GM19023 (cell line): ENCODE measurements at regions not wholly inside any gene's neighbourhood (a gene's known extent, or its start where the extent isn't known, plus 50 kb on each side); places are given as distances from the start of the nearest gene placed in this dataset.
A peak's percentile ranks its signal among the peaks of the same experiment; 100 is the strongest.

Experiments
- ATAC-seq: cut with Tn5 transposase; IDR thresholded peaks from one replicate; pipeline ENCODE4 v1.9.1; 2021; ENCODE audit warnings: mild to moderate bottlenecking, moderate library complexity; ENCODE audit not compliant: unreplicated experiment

- ATAC-seq = no peak
These were observed 642.3 kb downstream of the ACTL7B start for GRCh38 chr9:108213511-108213910.

GRCh38 chr9:108212184-108212583, 643.6 kb downstream of the ACTL7B start:
- no peak for ATAC-seq

- ATAC-seq = no peak
These were observed 644.3 kb downstream of the ACTL7B start for GRCh38 chr9:108211411-108211955.

DNA sequence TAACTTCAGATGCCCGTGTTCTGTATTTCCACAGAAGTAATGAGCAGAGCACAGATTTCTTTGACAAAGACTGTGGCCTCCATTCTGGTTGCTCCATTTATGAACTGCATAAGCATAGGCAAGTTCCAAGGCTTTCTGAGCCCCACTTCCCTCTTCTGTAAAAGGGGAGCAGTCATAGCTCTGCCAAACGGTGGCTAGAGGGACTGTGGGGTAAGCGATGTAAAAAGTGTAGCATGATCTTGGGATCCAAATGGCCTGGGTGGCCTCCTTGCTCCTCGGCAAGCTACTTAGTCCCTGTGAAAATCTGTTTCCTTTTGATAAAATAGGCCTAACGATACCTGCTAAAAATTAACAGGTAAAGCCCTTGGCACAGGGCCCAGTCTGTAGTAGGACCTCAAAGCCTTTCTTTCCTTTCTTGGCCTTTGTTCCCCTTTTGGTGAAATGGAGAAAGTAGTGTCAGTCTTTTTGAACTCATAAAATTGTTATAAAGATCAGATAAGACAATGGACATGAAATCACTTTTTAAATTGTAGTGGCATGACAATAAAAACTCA, 646.6 kb downstream of the ACTL7B start:
- no peak for ATAC-seq

DNA sequence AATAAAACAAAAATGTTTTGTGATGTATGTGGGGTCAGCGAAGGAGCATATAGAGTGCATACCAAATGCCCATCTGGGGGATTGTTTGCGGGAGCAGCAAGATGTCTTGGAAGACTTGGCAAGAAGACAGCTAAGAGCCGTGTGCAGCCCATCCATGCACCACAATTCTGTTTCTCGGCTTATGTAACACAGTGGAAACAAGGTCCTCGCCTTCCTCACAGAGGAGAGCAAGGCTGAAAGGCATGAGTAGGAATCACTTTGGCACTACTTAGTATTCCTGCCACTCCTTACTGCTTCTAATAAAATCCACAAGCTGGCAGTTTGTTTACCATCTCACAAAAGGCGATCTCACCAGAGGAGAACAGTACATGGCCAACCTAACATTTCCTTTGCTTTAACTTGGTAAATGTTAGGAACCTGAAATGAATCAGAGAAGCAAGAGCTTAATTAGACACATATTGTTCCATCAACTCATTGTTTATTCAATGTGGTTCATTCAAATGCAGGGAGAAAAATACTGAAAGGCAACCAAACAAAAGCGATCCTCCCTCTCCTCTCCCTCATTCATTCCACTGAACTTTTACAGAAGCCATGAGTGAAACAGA, 648.1 kb downstream of the ACTL7B start:
- ATAC-seq = no peak

- ATAC-seq = no peak
These were observed 650.5 kb downstream of the ACTL7B start for GRCh38 chr9:108205276-108205675.

DNA sequence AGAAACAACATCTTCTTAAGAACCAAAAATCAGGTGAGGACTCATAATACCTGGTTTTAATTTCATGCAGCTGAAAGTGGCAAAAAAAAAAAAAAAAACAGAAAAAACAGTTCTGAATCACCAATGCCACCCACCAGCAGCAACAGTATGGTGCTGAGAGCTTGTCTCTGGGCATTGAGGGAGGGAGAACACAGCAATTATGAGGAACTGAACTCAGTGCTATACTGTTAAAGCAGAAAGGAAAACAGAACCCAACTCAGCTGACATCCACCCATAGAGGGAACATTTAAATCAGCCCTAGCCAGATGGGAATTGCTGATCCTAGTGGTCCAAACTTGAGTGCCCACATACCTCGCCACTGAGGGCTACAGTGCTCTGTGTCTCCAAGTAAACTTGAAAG, 657.9 kb downstream of the ACTL7B start:
- no peak for ATAC-seq

DNA sequence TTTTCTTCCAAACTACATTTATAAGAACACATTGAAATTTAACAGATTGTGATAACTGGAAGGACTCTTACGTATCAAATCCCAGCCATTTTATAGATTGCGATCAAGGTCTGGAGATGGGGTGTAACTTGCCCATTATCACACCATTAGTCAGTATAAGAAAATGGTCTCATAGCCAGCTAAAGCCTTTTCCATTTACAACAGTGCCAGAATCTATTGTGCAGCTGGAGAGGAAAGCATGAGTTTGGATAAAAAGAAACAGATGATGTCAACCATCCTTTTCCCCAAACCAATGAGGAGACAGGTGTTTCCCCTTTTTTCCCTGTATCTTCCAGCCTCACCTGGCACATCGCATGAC, 658.8 kb downstream of the ACTL7B start:
- no peak for ATAC-seq

DNA sequence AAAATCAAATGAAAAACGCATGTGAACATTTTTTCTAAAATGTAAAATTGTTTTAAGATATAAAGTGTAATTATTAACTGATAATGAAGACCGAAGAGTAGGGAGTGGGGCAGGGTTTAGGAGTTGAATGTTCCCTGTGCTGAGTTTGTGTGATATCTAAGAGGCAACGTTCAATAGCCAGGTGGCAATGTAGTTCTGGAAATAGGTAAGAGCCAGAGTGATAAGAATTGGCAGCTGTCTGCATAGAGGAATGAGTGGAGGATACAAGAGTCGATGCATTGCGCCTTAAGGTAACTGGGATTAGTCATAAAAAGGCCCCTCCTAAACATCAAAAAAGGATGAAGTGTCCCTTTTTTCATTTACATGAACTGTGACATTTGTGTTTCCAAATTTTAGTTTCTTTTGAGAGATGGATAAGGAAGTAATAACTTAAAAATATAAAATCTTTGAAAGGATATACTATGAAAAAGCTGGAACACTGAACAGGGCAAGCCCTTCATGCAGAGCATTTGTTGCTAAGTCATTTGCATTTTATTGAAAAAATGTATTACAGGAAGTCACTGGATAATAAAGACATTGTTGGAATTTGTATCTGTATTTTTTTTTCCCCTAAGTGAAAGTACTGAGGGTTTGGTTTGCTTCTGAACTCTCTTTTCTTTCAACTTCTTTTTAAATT, 659.3 kb downstream of the ACTL7B start:
- ATAC-seq = no peak

DNA sequence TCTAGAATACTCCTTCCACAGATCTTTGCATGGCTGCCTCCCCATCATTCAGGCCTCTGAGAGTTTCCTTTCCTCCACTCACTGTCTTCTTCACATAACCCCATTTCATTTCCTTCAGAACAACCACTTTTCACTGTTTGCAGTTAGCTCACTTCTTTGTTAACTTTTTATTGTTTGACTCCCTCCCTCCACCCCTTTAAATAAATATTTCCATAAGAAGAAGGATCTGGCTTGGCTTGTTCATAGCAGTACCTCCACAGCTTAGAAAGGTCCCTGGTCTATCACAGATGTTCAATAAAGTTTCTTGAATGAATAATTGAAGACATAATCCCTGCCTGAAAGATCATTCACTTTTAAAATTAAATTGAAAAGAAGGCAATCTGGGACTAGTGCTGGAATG, 661.6 kb downstream of the ACTL7B start:
- ATAC-seq = no peak

GRCh38 chr9:108193026-108193710, 662.6 kb downstream of the ACTL7B start:
- no peak for ATAC-seq

DNA sequence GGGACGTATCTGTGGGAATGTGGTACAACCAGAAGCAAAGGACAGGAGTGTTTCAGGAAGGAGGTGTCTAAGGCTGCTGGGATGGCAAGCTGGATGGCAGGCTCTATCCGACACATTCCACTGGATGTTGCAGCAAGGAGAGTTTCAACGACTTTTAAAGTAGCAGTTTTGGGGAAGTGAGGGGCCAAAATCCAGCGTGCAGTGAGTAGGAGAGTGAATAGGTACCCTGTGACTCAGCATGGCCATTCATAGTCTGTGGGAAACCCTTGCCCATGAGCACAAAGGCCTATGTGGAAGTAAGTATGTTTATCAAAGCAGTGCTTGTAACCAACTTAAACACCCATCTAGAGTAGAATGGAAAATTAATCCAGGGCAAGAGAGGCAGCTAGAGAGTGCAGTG, 664.7 kb downstream of the ACTL7B start:
- ATAC-seq = no peak

DNA sequence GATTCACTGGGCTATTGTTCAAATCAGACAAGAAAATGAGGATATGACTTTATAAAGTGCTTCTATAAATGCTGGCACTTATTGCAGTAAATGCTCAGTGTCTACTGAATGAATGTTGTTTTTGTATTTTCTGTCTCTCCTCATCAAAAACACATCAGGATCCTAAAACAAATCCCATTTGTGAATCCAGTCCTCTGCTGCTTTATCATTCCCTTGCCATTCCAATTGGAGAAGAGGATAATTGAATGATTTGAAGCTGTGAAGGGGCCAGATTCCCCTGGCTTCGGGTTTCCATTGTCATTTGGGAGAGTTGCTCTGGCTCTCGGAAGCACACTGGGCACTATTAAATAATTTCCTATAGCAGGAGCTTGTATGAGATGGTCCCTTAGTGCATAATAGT, 666.8 kb downstream of the ACTL7B start:
- ATAC-seq = no peak

DNA sequence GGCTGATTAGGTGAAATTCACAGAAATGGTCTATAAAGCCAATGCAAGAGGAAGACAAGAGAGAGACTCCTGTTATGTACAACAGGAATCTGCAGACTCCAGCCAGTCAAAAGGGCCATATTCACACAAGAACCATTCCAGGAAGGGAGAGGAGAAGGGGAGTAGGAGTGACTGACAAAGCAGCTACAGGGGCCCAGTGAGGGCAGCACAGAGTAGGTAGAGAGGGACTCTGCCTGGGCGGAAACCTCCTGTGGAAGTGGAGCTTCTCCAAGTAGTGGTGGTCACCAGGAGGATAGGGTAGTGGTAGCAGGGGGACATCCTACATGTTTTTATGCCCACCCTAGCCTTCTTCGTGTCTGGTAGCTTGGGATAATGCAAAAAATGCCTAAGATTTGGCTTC, 667.3 kb downstream of the ACTL7B start:
- no peak for ATAC-seq

- no peak for ATAC-seq
These were observed 669.0 kb downstream of the ACTL7B start for GRCh38 chr9:108186642-108187395.

DNA sequence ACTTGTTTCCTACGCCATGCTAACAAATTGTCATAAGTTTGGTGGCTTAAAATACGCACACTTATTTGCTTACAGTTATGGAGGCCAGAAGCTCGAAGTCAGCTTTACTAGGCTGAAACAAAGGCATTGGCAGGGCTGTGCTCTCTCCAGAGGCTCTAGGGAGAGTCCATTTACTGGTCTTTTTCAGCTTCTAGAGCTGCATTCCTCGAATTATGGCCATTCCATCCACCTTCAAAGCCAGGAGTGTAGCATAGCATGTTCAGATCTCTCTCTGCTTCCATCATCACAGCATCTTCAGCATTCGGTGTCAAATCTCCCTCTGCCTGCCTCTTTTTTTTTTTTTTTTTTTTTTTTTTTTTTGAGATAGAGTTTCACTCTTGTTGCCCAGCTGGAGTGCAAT, 670.2 kb downstream of the ACTL7B start:
- no peak for ATAC-seq

GRCh38 chr9:108184941-108185340, 670.8 kb downstream of the ACTL7B start:
- ATAC-seq = no peak

DNA sequence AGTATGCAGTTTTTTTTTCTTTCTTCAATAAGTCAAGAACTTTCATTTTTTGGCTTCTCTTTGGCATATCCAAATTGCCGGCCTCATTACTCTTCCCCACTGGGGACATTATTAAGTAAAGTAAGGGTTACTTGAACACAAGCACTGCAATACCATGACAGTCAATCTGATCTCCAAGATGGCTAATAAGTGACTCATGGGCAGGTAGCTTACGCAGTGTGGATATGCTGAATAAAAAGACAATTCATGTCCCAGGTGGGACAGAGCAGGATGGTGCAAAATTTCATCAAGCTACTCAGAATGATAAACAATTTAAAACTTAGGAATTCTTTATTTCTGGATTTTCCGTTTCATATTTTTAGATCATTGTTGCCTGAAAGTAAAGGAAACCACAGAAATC, 671.8 kb downstream of the ACTL7B start:
- no peak for ATAC-seq

DNA sequence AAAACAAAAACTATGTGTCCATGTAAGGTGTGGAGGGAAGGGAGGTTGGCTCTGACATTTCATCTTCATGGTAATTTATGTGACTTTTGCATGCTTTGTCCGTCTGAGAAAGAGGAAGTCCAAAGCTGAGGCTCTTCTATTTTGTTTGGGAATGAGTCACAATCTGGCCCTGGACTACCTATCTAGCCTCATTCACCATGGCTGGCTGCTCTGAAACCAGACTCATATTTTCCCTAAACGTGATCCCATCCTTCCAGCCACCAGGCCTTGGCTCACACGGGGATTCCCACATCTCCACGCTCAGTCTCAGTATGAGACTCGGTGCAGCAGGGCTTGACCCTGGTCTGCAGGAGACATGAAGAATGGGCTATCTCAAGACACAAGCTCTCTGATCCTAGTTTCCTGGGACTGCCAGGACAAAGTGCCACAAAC, 672.8 kb downstream of the ACTL7B start:
- ATAC-seq = peak; percentile 85

DNA sequence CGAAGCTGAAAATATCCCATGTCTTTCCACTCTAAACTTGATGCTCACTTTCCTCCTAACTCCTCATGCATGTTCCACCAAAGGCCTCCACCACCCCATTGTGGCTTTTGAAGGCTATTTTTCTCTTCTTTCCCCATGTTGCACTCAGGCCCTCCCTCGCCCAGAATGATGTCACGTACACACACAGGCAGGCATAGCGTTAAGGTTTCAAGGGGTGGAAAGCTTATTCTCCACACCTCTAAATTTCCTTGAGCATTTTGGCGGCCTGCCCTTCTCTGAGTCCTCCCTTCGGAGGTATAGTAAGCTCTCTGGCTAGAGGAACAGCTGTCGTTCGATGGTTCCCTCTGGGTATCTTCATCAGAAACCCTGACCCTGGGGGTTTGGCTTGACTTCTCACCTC, 673.5 kb downstream of the ACTL7B start:
- no peak for ATAC-seq

GRCh38 chr9:108181441-108181840, 674.3 kb downstream of the ACTL7B start:
- ATAC-seq = no peak
